ENCODE measurements at regions not wholly inside any gene's neighbourhood (a gene's known extent, or its start where the extent isn't known, plus 50 kb on each side); places are given as distances from the start of the nearest gene placed in this dataset.

- TF ChIP-seq POLR2A (IDR thresholded peaks at IDR 0.05) (no peak), CTCF (IDR thresholded peaks at IDR 0.05) (no peak)
These were observed 194.8 kb upstream of the FAT1 start for GRCh38 chr4:186918466-186918865.

Data from body of pancreas (tissue), 4 donors.